ENCODE measurements at regions not wholly inside any gene's neighbourhood (a gene's known extent, or its start where the extent isn't known, plus 50 kb on each side); places are given as distances from the start of the nearest gene placed in this dataset.

DNA sequence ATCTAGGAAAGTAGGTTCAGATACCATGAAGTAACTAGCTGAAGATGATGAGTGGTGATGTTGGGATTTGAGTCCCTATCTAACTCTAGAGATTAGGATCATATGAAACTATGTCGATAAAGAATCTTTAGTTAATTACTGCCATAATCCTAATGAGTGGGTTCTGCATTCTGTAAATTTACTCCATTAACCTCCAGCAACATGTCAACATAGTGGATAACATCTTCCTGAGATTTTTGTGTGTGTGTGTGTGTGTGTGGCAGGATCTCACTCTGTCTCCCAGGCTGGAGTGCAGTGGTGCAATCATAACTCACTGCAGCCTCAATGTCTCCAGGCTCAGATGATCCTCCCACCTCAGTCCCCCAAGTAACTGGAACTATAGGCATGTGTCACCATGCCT is 272.9 kb upstream of the DPH6 start:
- no peak overlapping the region for H3K4me3 ChIP-seq (ENCODE audit: insufficient read depth, low read depth, low read length)
- DNase-seq (ENCODE audit: low read depth) (no peak), FAIRE-seq (no peak)
- no peak for TF ChIP-seq EZH2 (IDR thresholded peaks at IDR 0.05; ENCODE audit: insufficient read depth, low read length)
- TF ChIP-seq, protein P1, sequence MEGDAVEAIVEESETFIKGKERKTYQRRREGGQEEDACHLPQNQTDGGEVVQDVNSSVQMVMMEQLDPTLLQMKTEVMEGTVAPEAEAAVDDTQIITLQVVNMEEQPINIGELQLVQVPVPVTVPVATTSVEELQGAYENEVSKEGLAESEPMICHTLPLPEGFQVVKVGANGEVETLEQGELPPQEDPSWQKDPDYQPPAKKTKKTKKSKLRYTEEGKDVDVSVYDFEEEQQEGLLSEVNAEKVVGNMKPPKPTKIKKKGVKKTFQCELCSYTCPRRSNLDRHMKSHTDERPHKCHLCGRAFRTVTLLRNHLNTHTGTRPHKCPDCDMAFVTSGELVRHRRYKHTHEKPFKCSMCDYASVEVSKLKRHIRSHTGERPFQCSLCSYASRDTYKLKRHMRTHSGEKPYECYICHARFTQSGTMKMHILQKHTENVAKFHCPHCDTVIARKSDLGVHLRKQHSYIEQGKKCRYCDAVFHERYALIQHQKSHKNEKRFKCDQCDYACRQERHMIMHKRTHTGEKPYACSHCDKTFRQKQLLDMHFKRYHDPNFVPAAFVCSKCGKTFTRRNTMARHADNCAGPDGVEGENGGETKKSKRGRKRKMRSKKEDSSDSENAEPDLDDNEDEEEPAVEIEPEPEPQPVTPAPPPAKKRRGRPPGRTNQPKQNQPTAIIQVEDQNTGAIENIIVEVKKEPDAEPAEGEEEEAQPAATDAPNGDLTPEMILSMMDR (IDR thresholded peaks at IDR 0.05; ENCODE audit: insufficient read depth, low read depth, low read length), result no peak
- no peaks in the 10 kb centered on the region for H3K27me3 Mint-ChIP-seq (ENCODE audit: low read depth, unreplicated experiment)
- H3K27me3 ChIP-seq (ENCODE audit: insufficient read depth, low read length), result no peaks in the 10 kb centered on the region
- H3K27ac ChIP-seq (ENCODE audit: low read depth, low read length), result no peak overlapping the region
- no peaks in the 10 kb centered on the region for H3K9me3 ChIP-seq (ENCODE audit: insufficient read depth, low read depth, low read length)
- H3K9me3 Mint-ChIP-seq (ENCODE audit: unreplicated experiment), result no peaks in the 10 kb centered on the region
- no peaks in the 10 kb centered on the region for H3K36me3 Mint-ChIP-seq (ENCODE audit: low read depth, unreplicated experiment)
- H3K4me3 Mint-ChIP-seq (ENCODE audit: unreplicated experiment), result no peak overlapping the region
- H3K27ac Mint-ChIP-seq (ENCODE audit: unreplicated experiment), result no peak overlapping the region
- H2AFZ ChIP-seq (ENCODE audit: low read depth, low read length), result no peak overlapping the region
- H3K9ac ChIP-seq (ENCODE audit: low read length), result no peak overlapping the region
- no peaks in the 10 kb centered on the region for H3K36me3 ChIP-seq (ENCODE audit: insufficient read depth, low read length)
- no peaks in the 10 kb centered on the region for H4K20me1 ChIP-seq (ENCODE audit: insufficient read depth, low read length)
- no peaks in the 10 kb centered on the region for H3K4me1 ChIP-seq (ENCODE audit: insufficient read depth, low read length)
- no peaks in the 10 kb centered on the region for H3K4me1 Mint-ChIP-seq (ENCODE audit: low read depth, unreplicated experiment)
- H3K79me2 ChIP-seq (ENCODE audit: insufficient read depth, low read length), result no peaks in the 10 kb centered on the region
- H3K4me2 ChIP-seq (ENCODE audit: low read length), result no peak overlapping the region

DNA sequence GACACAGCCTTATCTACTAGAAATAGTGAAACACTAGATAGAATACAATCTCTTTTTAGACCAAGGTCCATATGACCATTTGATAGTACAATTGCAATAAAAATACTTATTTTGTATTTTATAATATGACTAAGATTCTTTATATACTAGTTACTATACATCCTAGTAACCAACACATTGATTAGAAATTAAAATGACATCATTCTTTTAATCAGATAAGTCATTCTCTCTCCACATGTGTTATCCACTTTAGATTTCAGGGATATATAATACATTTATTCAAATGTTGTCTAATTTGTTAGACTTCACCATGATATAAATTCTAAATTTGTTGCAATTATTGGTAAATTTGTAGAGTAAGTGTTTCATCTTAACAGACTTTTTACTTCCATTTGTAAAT is 276.2 kb upstream of the DPH6 start:
- Histone ChIP-seq H3K4me1 (ENCODE audit: insufficient read depth, low read length) (no peaks in the 10 kb centered on the region), H3K4me3 (ENCODE audit: insufficient read depth, low read depth, low read length) (no peak overlapping the region), H3K79me2 (ENCODE audit: insufficient read depth, low read length) (no peaks in the 10 kb centered on the region), H4K20me1 (ENCODE audit: insufficient read depth, low read length) (no peaks in the 10 kb centered on the region), H3K4me2 (ENCODE audit: low read length) (no peak overlapping the region), H3K36me3 (ENCODE audit: insufficient read depth, low read length) (no peaks in the 10 kb centered on the region), H3K27me3 (ENCODE audit: insufficient read depth, low read length) (no peaks in the 10 kb centered on the region), H3K9ac (ENCODE audit: low read length) (no peak overlapping the region), H3K9me3 (ENCODE audit: insufficient read depth, low read depth, low read length) (no peaks in the 10 kb centered on the region), H2AFZ (ENCODE audit: low read depth, low read length) (no peak overlapping the region), H3K27ac (ENCODE audit: low read depth, low read length) (no peak overlapping the region)
- DNase-seq (ENCODE audit: low read depth) (no peak), FAIRE-seq (no peak)
- TF ChIP-seq EZH2 (IDR thresholded peaks at IDR 0.05; ENCODE audit: insufficient read depth, low read length), result no peak
- TF ChIP-seq, protein P1 (IDR thresholded peaks at IDR 0.05; ENCODE audit: insufficient read depth, low read depth, low read length), result no peak
- Mint-ChIP-seq H3K36me3 (ENCODE audit: low read depth, unreplicated experiment) (no peaks in the 10 kb centered on the region), H3K4me1 (ENCODE audit: low read depth, unreplicated experiment) (no peaks in the 10 kb centered on the region), H3K27me3 (ENCODE audit: low read depth, unreplicated experiment) (no peaks in the 10 kb centered on the region), H3K4me3 (ENCODE audit: unreplicated experiment) (no peak overlapping the region), H3K27ac (ENCODE audit: unreplicated experiment) (no peak overlapping the region), H3K9me3 (ENCODE audit: unreplicated experiment) (no peaks in the 10 kb centered on the region)

DNA sequence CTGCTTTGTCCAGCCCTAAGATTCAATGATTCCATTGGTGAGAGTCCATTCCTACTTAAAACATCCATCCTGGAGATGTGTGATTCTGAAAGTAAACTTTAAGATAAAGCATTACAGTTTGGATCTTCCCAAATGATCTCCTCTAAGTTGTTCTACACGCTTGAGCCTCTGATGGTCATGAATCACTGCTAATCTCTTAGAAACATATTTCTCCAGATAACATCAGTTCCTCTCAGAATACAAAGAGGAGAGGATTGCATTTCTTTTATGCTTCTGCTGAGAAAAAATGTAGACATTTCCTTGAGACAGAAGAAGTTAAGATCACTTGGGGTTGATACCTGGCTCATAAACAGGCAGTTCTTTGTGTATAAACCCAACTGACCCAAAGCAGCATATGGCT is 281.2 kb upstream of the DPH6 start:
- H3K9ac ChIP-seq (ENCODE audit: low read length), result no peak overlapping the region
- H3K27me3 Mint-ChIP-seq (ENCODE audit: low read depth, unreplicated experiment), result no peaks in the 10 kb centered on the region
- no peaks in the 10 kb centered on the region for H3K27me3 ChIP-seq (ENCODE audit: insufficient read depth, low read length)
- H3K4me1 ChIP-seq (ENCODE audit: insufficient read depth, low read length), result no peaks in the 10 kb centered on the region
- H3K27ac ChIP-seq (ENCODE audit: low read depth, low read length), result no peak overlapping the region
- DNase-seq (ENCODE audit: low read depth) (peak; percentile 49), FAIRE-seq (no peak)
- no peak overlapping the region for H3K27ac Mint-ChIP-seq (ENCODE audit: unreplicated experiment)
- no peak overlapping the region for H3K4me3 ChIP-seq (ENCODE audit: insufficient read depth, low read depth, low read length)
- H3K4me3 Mint-ChIP-seq (ENCODE audit: unreplicated experiment), result no peak overlapping the region
- no peaks in the 10 kb centered on the region for H3K36me3 ChIP-seq (ENCODE audit: insufficient read depth, low read length)
- no peak overlapping the region for H2AFZ ChIP-seq (ENCODE audit: low read depth, low read length)
- no peak overlapping the region for H3K4me2 ChIP-seq (ENCODE audit: low read length)
- H3K4me1 Mint-ChIP-seq (ENCODE audit: low read depth, unreplicated experiment), result peaks cover 1% of the 10 kb centered on the region
- TF ChIP-seq, protein P1 (IDR thresholded peaks at IDR 0.05; ENCODE audit: insufficient read depth, low read depth, low read length), result no peak
- TF ChIP-seq EZH2 (IDR thresholded peaks at IDR 0.05; ENCODE audit: insufficient read depth, low read length), result no peak
- no peaks in the 10 kb centered on the region for H3K36me3 Mint-ChIP-seq (ENCODE audit: low read depth, unreplicated experiment)
- no peaks in the 10 kb centered on the region for H4K20me1 ChIP-seq (ENCODE audit: insufficient read depth, low read length)
- H3K9me3 ChIP-seq (ENCODE audit: insufficient read depth, low read depth, low read length), result no peaks in the 10 kb centered on the region
- no peaks in the 10 kb centered on the region for H3K9me3 Mint-ChIP-seq (ENCODE audit: unreplicated experiment)
- H3K79me2 ChIP-seq (ENCODE audit: insufficient read depth, low read length), result no peaks in the 10 kb centered on the region

Measured in astrocyte (in vitro differentiated cells and primary cell).